ENCODE measurements at regions not wholly inside any gene's neighbourhood (a gene's known extent, or its start where the extent isn't known, plus 50 kb on each side); places are given as distances from the start of the nearest gene placed in this dataset.

DNA sequence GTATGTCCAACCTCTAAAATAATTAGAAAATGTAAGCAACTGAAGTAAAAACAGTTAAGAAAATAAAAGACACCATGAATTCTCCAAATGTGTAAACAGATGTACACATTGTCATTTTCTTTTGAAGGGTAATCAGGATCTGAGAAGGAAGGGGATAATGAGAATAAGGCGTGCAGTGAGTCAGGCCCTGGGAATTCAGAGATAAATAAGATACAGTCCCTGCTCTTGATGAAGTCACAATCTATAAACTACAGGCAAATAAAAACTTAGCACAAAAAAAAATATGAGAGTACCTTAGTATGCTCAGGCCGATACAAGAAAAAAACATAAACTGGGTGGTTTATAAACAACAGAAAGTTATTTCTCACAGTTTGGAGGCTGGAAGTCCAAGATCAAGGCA lies 315.3 kb downstream of the DNAH5 start:
- TF ChIP-seq, protein P1, sequence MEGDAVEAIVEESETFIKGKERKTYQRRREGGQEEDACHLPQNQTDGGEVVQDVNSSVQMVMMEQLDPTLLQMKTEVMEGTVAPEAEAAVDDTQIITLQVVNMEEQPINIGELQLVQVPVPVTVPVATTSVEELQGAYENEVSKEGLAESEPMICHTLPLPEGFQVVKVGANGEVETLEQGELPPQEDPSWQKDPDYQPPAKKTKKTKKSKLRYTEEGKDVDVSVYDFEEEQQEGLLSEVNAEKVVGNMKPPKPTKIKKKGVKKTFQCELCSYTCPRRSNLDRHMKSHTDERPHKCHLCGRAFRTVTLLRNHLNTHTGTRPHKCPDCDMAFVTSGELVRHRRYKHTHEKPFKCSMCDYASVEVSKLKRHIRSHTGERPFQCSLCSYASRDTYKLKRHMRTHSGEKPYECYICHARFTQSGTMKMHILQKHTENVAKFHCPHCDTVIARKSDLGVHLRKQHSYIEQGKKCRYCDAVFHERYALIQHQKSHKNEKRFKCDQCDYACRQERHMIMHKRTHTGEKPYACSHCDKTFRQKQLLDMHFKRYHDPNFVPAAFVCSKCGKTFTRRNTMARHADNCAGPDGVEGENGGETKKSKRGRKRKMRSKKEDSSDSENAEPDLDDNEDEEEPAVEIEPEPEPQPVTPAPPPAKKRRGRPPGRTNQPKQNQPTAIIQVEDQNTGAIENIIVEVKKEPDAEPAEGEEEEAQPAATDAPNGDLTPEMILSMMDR (conservative IDR thresholded peaks at IDR 0.05; ENCODE audit: low read length) = no peak
- no peak for TF ChIP-seq EZH2phosphoT487 (IDR thresholded peaks at IDR 0.05; ENCODE audit: borderline replicate concordance, low read depth, low read length)
